GM10266 (cell line): ENCODE measurements at regions not wholly inside any gene's neighbourhood (a gene's known extent, or its start where the extent isn't known, plus 50 kb on each side); places are given as distances from the start of the nearest gene placed in this dataset.

Experiments used
- DNase-seq: peaks from one replicate; pipeline ENCODE4 v3.0.0; 2012; ENCODE audit errors: extremely low spot score
- CTCF ChIP-seq: IDR thresholded peaks from 2 replicates; pipeline ENCODE4 v1.5.1; 2012; ENCODE audit warnings: mild to moderate bottlenecking, low read depth; ENCODE audit not compliant: control insufficient read depth, insufficient read depth; ENCODE audit errors: missing control alignments

- no peak for DNase-seq
- no peak for TF ChIP-seq CTCF
Observed at GRCh38 chr1:245054507-245055270, 100.1 kb upstream of the KIF26B start.

GRCh38 chr1:245054105-245054504 is 100.7 kb upstream of the KIF26B start:
- no peak for TF ChIP-seq CTCF
- no peak for DNase-seq

- TF ChIP-seq CTCF = no peak
- no peak for DNase-seq
Observed at GRCh38 chr1:245052258-245052657, 102.5 kb upstream of the KIF26B start.

GRCh38 chr1:245051349-245052221 is 103.2 kb upstream of the KIF26B start:
- TF ChIP-seq CTCF = no peak
- DNase-seq = no peak

- no peak for TF ChIP-seq CTCF
- DNase-seq = no peak
Observed at GRCh38 chr1:245046769-245047168, 108.0 kb upstream of the KIF26B start.

GRCh38 chr1:245046315-245046714 is 108.5 kb upstream of the KIF26B start:
- DNase-seq = no peak

More at GRCh38 chr1:245046315-245046714, 108.5 kb upstream of the KIF26B start:
- no peak for TF ChIP-seq CTCF
